ENCODE measurements at regions not wholly inside any gene's neighbourhood (a gene's known extent, or its start where the extent isn't known, plus 50 kb on each side); places are given as distances from the start of the nearest gene placed in this dataset.

DNA sequence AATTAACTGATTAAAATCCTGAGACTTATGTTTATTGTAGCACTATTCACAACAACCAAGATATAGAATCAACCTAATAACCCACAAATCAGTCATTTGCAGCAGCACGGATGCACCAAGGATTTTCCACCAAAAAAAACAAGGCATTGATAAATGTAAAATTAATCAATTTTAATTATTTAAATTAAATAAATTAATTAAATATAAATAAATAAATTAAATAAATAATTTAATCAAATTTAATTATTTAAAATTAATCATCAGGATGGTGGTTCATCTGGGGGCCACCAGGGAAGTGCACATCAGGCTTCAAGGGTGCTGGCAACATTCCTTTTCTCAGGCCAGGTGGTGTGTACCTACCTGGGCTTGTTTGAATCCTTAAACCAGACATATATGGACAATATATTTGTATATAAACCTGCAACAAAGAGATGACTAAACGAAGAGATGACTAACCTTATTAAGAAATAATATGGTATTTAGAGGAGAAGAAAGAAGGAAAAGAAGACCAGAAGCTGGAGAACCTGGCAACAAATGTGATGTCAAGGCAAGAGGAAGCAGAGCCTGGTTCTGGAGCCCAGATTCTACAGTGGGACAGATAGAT, 89.2 kb downstream of the CD164 start:
- no peak for DNase-seq

DNA sequence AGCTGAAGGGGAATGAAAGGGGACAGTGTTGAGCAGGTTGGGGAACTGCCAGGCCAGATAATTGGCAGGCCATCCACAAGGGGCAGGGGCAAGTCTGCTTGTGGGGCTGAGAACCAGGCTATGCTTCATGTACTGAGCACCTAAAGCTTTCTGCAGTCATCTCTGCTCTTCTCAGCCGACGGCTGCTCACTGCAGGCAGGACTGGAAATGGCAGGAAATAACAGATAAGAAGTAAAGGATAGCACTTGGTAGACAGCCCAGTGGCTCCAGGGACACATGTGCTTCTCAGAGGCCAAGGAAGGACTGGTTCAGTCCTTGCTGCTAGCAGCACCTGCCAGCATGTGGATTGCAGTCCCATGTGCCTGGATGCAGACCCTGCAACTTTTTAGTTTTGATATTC, 89.8 kb downstream of the CD164 start:
- DNase-seq = no peak

- no peak for DNase-seq
Measured at GRCh38 chr6:109291902-109292301, 90.4 kb downstream of the CD164 start.

DNA sequence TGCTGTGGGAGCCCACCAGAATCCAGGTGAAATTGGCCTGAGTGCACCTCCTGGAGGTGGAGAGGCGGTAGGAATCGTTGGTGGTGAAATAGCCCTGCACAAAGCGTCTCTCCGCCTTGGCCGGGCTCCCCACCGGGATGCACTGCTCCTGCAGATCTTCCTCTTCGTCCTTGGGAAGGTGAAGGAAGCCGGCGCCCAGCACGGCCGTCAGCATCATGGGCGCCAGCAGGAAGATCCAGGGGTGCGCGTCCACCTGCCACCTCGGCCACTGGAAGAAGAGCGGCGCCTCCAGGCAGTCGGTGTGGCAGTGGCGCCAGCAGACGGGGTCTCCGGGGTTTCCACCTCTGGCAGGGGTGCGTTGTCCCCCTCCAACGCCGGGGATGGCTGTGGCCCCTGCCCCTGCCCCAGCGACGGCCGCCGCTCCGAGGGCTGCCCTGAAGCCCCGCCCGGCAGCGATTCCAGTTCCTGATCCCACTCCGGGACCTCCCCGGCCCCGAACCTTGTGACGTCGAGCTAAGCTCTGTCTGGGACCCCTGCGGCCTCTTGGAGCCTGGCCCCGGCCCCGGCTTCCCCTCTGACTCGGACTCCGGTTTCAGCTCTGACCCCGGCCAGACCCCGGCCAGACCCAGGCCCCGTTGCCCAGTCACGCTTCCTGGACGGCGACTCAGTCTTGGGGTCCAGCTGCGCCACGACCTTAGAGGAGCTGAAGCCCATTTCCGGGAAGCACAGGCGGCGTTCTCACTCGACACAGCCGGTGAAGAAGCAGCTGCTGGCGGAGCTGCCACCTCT, 91.9 kb downstream of the CD164 start:
- no peak for DNase-seq

DNA sequence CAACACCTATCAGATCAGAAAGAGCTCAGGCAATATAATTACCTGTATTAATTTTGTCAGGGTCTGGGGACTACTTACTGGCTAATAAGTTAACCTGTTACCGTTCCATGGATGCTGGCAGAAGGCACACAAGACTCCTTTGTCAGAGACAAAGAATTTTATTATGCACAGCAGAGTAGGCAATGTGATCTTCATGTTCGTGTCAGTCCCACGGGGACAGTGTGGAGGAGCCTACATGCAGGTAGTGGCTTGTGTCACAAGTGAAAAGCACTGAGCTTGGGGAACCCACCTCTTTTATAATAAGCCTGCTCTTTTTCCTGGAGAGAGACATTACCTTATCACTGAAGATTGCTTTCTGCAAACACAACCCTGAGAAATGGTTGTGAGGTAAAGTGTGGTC, 96.9 kb downstream of the CD164 start:
- no peak for DNase-seq

- no peak for DNase-seq
Measured at GRCh38 chr6:109284675-109285074, 97.6 kb downstream of the CD164 start.

- no peak for DNase-seq
Measured at GRCh38 chr6:109282756-109283155, 99.5 kb downstream of the CD164 start.

DNA sequence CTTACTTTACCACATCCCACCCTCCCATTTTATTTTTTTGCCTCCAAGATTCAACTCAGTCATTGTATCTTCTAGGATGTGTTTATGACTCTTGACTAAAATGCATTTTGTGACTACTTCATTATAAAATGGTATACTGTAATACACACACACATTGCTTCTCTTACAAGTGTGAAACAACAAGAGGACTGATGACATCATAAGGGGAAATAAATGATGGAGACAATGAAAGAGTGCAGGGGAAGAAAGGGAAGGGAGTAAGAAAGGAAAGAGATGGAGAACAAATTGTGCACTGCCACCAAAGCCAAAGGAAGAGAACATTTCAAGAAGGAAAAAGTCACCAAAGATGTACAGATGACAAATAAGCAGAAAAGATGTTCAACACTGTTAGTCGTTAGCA, 102.6 kb downstream of the CD164 start:
- no peak for DNase-seq

- DNase-seq = no peak
Measured at GRCh38 chr6:109271622-109272021, 110.6 kb downstream of the CD164 start.

- DNase-seq = no peak
Measured at GRCh38 chr6:109269953-109270517, 112.2 kb downstream of the CD164 start.

DNA sequence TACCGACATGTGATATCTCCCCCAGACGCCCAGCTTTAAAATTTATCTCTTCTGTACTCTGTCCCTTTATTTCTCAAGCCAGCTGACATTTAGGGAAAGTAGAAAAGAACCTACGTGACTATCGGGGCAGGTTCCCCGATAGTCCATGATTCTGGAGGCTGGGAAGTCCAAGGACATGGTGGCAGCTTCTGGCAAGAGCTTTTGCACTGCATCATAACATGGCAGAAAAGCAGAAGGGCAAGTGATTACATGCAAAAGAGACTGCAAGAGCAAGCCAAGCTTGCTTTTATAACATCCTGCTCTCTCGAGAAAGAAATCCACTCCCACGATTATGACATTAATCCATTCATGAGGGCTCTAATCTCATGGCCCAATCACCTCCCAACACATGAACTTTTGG, 113.2 kb downstream of the CD164 start:
- no peak for DNase-seq

DNA sequence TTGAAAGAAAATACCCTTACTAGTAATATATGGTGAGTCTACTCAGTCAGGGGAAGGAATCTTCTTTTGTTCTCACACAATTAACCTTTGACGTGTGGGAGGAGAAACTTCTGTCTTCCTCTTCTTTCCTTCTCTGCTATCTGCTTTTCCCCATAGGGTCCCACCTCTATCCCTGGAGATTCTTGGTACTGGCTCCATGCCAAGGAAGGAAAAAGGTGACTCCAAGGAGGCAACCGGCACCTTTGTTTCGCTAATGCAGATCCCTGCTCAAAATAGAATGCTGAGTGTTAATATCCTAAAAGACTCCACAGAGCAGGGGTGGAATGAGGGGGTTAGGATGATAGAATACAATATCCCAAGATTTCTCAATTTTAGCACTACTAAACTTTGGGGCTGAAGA, 116.7 kb downstream of the CD164 start:
- no peak for DNase-seq

GRCh38 chr6:109263873-109264700, 118.2 kb downstream of the CD164 start:
- DNase-seq = no peak

- DNase-seq = peak; percentile 19
Measured at GRCh38 chr6:109262261-109262660, 120.0 kb downstream of the CD164 start.

GRCh38 chr6:109261811-109262210, 120.5 kb downstream of the CD164 start:
- no peak for DNase-seq

DNA sequence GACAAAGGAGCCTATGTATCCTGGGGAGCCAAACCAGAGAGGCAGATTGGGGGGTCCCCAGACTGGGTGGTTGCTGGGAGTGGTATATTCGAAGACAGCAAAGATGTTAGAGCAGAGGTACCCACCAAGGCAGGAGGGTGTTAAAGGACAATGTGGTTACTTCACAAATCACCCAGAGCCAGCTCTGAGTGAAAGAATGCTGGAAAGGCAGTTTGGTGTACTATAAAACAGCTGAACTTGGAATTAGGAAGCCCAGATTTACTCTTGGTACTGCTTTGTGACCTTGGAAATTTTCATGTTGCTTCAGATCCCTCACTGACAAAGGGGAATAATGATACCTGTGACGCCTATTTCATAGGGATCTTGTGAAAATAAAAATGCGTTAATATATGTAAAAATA, 121.6 kb downstream of the CD164 start:
- DNase-seq = peak; percentile 14

DNA sequence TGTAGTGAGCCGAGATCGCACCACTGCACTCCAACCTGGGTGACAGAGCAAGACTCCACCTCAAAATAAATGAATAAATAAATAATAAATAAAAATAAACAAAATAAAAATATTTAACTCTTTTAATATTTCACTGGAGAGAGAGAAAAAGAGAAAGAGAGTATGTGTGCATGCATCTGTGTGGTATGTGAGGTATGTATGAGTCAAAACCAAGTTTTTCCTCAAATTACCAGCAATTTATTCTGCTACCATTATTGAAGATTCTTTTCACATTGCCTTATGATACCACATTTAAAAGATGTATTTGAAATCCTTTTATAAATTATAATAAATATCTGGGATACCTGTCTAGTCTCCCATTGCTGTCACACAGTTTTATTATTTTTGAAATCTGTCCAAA, 122.1 kb downstream of the CD164 start:
- peak; percentile 60 for DNase-seq

GRCh38 chr6:109258129-109258528, 124.1 kb downstream of the CD164 start:
- DNase-seq = no peak

DNA sequence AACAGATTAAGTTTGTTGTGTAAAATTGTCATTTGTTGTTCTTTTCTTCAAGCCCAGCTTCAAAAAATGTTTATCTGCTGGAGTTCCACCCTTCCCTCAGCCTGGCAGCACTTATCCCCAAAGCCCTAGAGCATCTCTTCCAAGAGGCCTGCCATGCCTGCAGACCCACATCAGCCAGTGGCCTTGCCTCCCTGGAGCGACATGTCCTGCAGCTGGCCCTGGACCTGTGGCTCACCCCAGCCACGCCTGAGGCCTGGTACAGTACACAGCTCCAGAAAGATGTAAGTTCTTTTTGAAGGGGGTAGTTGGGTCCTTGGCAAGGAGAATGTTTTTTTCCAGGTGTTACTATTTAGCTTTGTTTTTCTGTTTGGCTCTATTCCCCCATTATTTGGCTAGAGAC, 124.8 kb downstream of the CD164 start:
- no peak for DNase-seq

DNA sequence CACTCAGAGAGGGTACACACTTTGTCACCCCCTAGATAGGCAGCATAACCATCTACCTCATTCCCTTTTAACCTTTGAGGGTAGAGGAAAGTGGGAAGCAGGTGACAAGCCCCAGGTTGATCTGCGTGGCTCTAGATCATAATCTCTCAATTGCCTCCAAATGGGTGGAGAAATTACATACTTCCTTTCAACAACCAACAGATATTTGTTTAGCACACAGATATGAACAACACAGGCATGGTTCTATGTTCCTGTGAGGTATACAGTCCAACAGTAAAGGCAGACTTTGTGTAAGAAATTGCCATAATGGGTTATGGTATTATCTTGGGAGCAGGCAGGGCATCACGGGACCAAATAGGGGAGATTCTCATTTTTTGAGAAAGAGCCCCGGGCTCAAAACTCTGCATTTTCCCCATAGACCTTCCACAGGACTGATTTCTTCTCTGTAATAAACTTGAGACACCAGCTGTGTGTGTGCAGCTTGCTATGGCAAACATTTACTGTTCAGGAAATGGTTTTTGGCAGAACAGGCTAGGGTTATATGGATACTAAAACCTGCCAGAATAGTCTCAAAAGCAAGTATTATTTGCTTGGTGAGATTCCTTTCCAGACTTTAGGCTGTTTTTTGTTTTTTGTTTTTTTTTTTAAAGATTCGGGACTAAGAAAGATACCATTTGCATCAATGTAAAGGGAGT, 126.2 kb downstream of the CD164 start:
- no peak for DNase-seq

GRCh38 chr6:109255087-109255486, 127.2 kb downstream of the CD164 start:
- no peak for DNase-seq

- DNase-seq = peak; percentile 17
Measured at GRCh38 chr6:109253366-109253765, 128.9 kb downstream of the CD164 start.
